Ovary (tissue), 3 donors: ENCODE measurements at regions not wholly inside any gene's neighbourhood (a gene's known extent, or its start where the extent isn't known, plus 50 kb on each side); places are given as distances from the start of the nearest gene placed in this dataset.

Experiments used
- EP300 ChIP-seq: sonication (generic); formaldehyde crosslinking; IDR thresholded peaks from one replicate; pipeline ENCODE4 v1.6.1; 2017; ENCODE audit warnings: antibody characterized with exemption
- POLR2A ChIP-seq: fragments of 450-650 bp; IDR thresholded peaks from one replicate; pipeline ENCODE4 v1.6.1; 2017; ENCODE audit warnings: antibody characterized with exemption, mild to moderate bottlenecking, moderate library complexity
- TF ChIP-seq, protein P1 (sequence below), 3 donors: fragments of 450-650 bp in 2 of 3; fragments of 200-600 bp in 1 of 3; IDR thresholded peaks; one replicate each; pipeline versions ENCODE4 v1.5.1 to v1.8.0; 2016 to 2022; ENCODE audit warnings: antibody characterized with exemption in 3 of 3, mild to moderate bottlenecking in 1 of 3
- donor health status: DM: no; HTN: no; CAD: no.

DNA sequence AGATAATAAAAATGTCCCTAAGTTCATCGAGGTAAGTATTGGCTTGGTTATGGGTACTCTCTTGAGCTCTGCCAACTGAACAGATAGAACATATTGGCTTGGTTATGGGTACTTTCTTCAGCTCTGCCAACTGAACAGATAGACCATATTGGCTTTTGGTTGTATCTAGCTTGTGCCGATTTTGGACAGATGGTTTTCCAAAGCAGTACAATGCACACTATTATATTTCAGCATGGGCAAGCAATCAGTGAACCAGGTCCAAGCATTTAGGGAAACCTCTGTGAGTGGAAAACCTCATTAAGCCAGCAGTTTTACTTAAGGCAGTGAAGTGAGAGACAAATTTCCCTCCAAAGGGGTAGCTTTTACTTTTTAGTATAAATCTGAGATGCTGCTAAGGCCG, 1440.5 kb upstream of the SPRY2 start:
- TF ChIP-seq, protein P1, sequence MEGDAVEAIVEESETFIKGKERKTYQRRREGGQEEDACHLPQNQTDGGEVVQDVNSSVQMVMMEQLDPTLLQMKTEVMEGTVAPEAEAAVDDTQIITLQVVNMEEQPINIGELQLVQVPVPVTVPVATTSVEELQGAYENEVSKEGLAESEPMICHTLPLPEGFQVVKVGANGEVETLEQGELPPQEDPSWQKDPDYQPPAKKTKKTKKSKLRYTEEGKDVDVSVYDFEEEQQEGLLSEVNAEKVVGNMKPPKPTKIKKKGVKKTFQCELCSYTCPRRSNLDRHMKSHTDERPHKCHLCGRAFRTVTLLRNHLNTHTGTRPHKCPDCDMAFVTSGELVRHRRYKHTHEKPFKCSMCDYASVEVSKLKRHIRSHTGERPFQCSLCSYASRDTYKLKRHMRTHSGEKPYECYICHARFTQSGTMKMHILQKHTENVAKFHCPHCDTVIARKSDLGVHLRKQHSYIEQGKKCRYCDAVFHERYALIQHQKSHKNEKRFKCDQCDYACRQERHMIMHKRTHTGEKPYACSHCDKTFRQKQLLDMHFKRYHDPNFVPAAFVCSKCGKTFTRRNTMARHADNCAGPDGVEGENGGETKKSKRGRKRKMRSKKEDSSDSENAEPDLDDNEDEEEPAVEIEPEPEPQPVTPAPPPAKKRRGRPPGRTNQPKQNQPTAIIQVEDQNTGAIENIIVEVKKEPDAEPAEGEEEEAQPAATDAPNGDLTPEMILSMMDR (IDR thresholded peaks at IDR 0.05): no peak
- TF ChIP-seq EP300 (no peak), POLR2A (no peak)
